Natural killer cell treated with Interleukin-12 subunit alpha and Interleukin-12 subunit beta and Interleukin-15 and Interleukin-18, amount 100 ng/mL, for 72 hours (primary cell): ENCODE measurements at regions not wholly inside any gene's neighbourhood (a gene's known extent, or its start where the extent isn't known, plus 50 kb on each side); places are given as distances from the start of the nearest gene placed in this dataset.
"Not testable (repeated sequence)": the region's sequence is repeated elsewhere in the genome, so short reads cannot be mapped to it uniquely, and the experiment has no call there.

ENCODE experiments used
- ATAC-seq, 2 donors: fragments of 150-1000 bp; cut with Tn5 transposase in 1 of 2; sonication (Bioruptor Pico), chemical (Tn5 transposase) in 1 of 2; 2 replicates each; pipeline ENCODE4 v1.10.0; 2021
- DNase-seq: peaks from one replicate; pipeline ENCODE4 v3.0.0; 2022; ENCODE audit warnings: low spot score
- H3K27ac Mint-ChIP-seq, 2 donors: 1 replicate in 1 of 2; 2 replicates in 1 of 2; pipeline ENCODE4 v1.8.0; 2022; ENCODE audit warnings: mixed read lengths in 2 of 2, mild to moderate bottlenecking in 1 of 2, moderate library complexity in 1 of 2
- H3K27me3 Mint-ChIP-seq, 2 donors: 1 replicate in 1 of 2; 2 replicates in 1 of 2; pipeline ENCODE4 v1.8.0; 2022; ENCODE audit warnings: mixed read lengths in 2 of 2
- H3K36me3 Mint-ChIP-seq: one replicate; pipeline ENCODE4 v1.8.0; 2022; ENCODE audit warnings: mixed read lengths
- H3K4me1 Mint-ChIP-seq, 2 donors: 1 replicate in 1 of 2; 2 replicates in 1 of 2; pipeline ENCODE4 v1.8.0; 2022; ENCODE audit warnings: low read depth in 2 of 2, mixed read lengths in 2 of 2, mild to moderate bottlenecking in 1 of 2
- H3K4me3 Mint-ChIP-seq: one replicate; pipeline ENCODE4 v1.8.0; 2022; ENCODE audit warnings: mixed read lengths
- H3K9me3 Mint-ChIP-seq: 2 replicates; pipeline ENCODE4 v1.8.0; 2022; ENCODE audit warnings: mixed read lengths

- no peak overlapping the region for H3K4me3 Mint-ChIP-seq
- no peak for DNase-seq
- ATAC-seq, result no peak
- no peak overlapping the region for H3K27ac Mint-ChIP-seq
- H3K4me1 Mint-ChIP-seq, result no peaks in the 10 kb centered on the region
- H3K36me3 Mint-ChIP-seq, result peaks cover 17% of the 10 kb centered on the region
- peaks cover 40% of the 10 kb centered on the region for H3K9me3 Mint-ChIP-seq
- H3K27me3 Mint-ChIP-seq, result no peaks in the 10 kb centered on the region
Observed at GRCh38 chr13:81872581-81872980, 1531.7 kb upstream of the SPRY2 start.

- Mint-ChIP-seq H3K36me3 (peaks cover 17% of the 10 kb centered on the region), H3K9me3 (peaks cover 44% of the 10 kb centered on the region)
- H3K4me3 Mint-ChIP-seq, DNase-seq, H3K27ac Mint-ChIP-seq, ATAC-seq, H3K27me3 Mint-ChIP-seq, H3K4me1 Mint-ChIP-seq: not testable (repeated sequence)
Observed at GRCh38 chr13:81871751-81872325, 1530.9 kb upstream of the SPRY2 start.

GRCh38 chr13:81848291-81848690 is 1507.4 kb upstream of the SPRY2 start:
- ATAC-seq (no peak), DNase-seq (no peak)
- Mint-ChIP-seq H3K36me3 (no peaks in the 10 kb centered on the region), H3K27me3 (no peaks in the 10 kb centered on the region), H3K4me1 (no peaks in the 10 kb centered on the region), H3K9me3 (peaks cover 14% of the 10 kb centered on the region), H3K27ac (no peak overlapping the region), H3K4me3 (no peak overlapping the region)

GRCh38 chr13:81846771-81847170 is 1505.8 kb upstream of the SPRY2 start:
- Mint-ChIP-seq H3K27ac (no peak overlapping the region), H3K36me3 (no peaks in the 10 kb centered on the region), H3K27me3 (no peaks in the 10 kb centered on the region), H3K4me3 (no peak overlapping the region), H3K4me1 (no peaks in the 10 kb centered on the region), H3K9me3 (peaks cover 17% of the 10 kb centered on the region)
- ATAC-seq, result no peak
- no peak for DNase-seq

- H3K4me1 Mint-ChIP-seq, result no peaks in the 10 kb centered on the region
- peaks cover 13% of the 10 kb centered on the region for H3K9me3 Mint-ChIP-seq
- H3K4me3 Mint-ChIP-seq, result no peak overlapping the region
- H3K36me3 Mint-ChIP-seq, result no peaks in the 10 kb centered on the region
- no peaks in the 10 kb centered on the region for H3K27me3 Mint-ChIP-seq
- ATAC-seq, result no peak
- H3K27ac Mint-ChIP-seq, result no peak overlapping the region
- DNase-seq, result no peak
Observed at GRCh38 chr13:81821259-81821658, 1480.3 kb upstream of the SPRY2 start.

GRCh38 chr13:81800433-81800832 is 1459.5 kb upstream of the SPRY2 start:
- no peak for ATAC-seq
- H3K27me3 Mint-ChIP-seq, result no peaks in the 10 kb centered on the region

GRCh38 chr13:81795710-81796109 is 1454.8 kb upstream of the SPRY2 start:
- Mint-ChIP-seq H3K27me3 (no peaks in the 10 kb centered on the region), H3K36me3 (no peaks in the 10 kb centered on the region)

More at GRCh38 chr13:81800433-81800832, 1459.5 kb upstream of the SPRY2 start:
- no peak for DNase-seq
- Mint-ChIP-seq H3K27ac (no peak overlapping the region), H3K4me1 (no peaks in the 10 kb centered on the region), H3K9me3 (peaks cover 16% of the 10 kb centered on the region), H3K36me3 (no peaks in the 10 kb centered on the region), H3K4me3 (no peak overlapping the region)

GRCh38 chr13:81791641-81792040 is 1450.7 kb upstream of the SPRY2 start:
- no peak for ATAC-seq
- no peaks in the 10 kb centered on the region for H3K4me1 Mint-ChIP-seq
- no peak overlapping the region for H3K4me3 Mint-ChIP-seq

More at GRCh38 chr13:81795710-81796109, 1454.8 kb upstream of the SPRY2 start:
- DNase-seq, result no peak
- Mint-ChIP-seq H3K4me1 (no peaks in the 10 kb centered on the region), H3K9me3 (peaks cover 20% of the 10 kb centered on the region), H3K4me3 (no peak overlapping the region), H3K27ac (no peak overlapping the region)
- ATAC-seq, result no peak

GRCh38 chr13:81781471-81781870 is 1440.5 kb upstream of the SPRY2 start:
- no peak overlapping the region for H3K27ac Mint-ChIP-seq
- DNase-seq (no peak), ATAC-seq (no peak)
- H3K9me3 Mint-ChIP-seq, result peaks cover 19% of the 10 kb centered on the region
- no peak overlapping the region for H3K4me3 Mint-ChIP-seq
- H3K27me3 Mint-ChIP-seq, result no peaks in the 10 kb centered on the region
- H3K36me3 Mint-ChIP-seq, result no peaks in the 10 kb centered on the region
- no peaks in the 10 kb centered on the region for H3K4me1 Mint-ChIP-seq

More at GRCh38 chr13:81791641-81792040, 1450.7 kb upstream of the SPRY2 start:
- H3K9me3 Mint-ChIP-seq, result peaks cover 17% of the 10 kb centered on the region
- H3K36me3 Mint-ChIP-seq, result no peaks in the 10 kb centered on the region
- DNase-seq, result no peak
- no peak overlapping the region for H3K27ac Mint-ChIP-seq
- H3K27me3 Mint-ChIP-seq, result no peaks in the 10 kb centered on the region

- no peaks in the 10 kb centered on the region for H3K36me3 Mint-ChIP-seq
- DNase-seq (no peak), ATAC-seq (no peak)
- H3K4me1 Mint-ChIP-seq, result no peaks in the 10 kb centered on the region
- no peaks in the 10 kb centered on the region for H3K27me3 Mint-ChIP-seq
- no peak overlapping the region for H3K27ac Mint-ChIP-seq
- H3K9me3 Mint-ChIP-seq, result peaks cover 23% of the 10 kb centered on the region
- H3K4me3 Mint-ChIP-seq, result no peak overlapping the region
Observed at GRCh38 chr13:81779876-81780275, 1439.0 kb upstream of the SPRY2 start.

GRCh38 chr13:81778350-81778749 is 1437.4 kb upstream of the SPRY2 start:
- no peaks in the 10 kb centered on the region for H3K36me3 Mint-ChIP-seq
- no peaks in the 10 kb centered on the region for H3K27me3 Mint-ChIP-seq
- peaks cover 18% of the 10 kb centered on the region for H3K9me3 Mint-ChIP-seq
- H3K4me1 Mint-ChIP-seq, result no peaks in the 10 kb centered on the region
- ATAC-seq (no peak), DNase-seq (no peak)
- H3K4me3 Mint-ChIP-seq, result no peak overlapping the region
- no peak overlapping the region for H3K27ac Mint-ChIP-seq

- ATAC-seq, result no peak
- H3K4me3 Mint-ChIP-seq, result no peak overlapping the region
Observed at GRCh38 chr13:81773263-81773662, 1432.3 kb upstream of the SPRY2 start.

GRCh38 chr13:81771951-81772350 is 1431.0 kb upstream of the SPRY2 start:
- DNase-seq, result no peak
- Mint-ChIP-seq H3K27me3 (no peaks in the 10 kb centered on the region), H3K27ac (no peak overlapping the region), H3K4me3 (no peak overlapping the region), H3K36me3 (no peaks in the 10 kb centered on the region), H3K4me1 (no peaks in the 10 kb centered on the region), H3K9me3 (peaks cover 4% of the 10 kb centered on the region)
- ATAC-seq, result no peak

More at GRCh38 chr13:81773263-81773662, 1432.3 kb upstream of the SPRY2 start:
- no peaks in the 10 kb centered on the region for H3K27me3 Mint-ChIP-seq
- H3K27ac Mint-ChIP-seq, result no peak overlapping the region
- H3K36me3 Mint-ChIP-seq, result no peaks in the 10 kb centered on the region
- DNase-seq, result no peak
- peaks cover 5% of the 10 kb centered on the region for H3K9me3 Mint-ChIP-seq
- no peaks in the 10 kb centered on the region for H3K4me1 Mint-ChIP-seq

- no peaks in the 10 kb centered on the region for H3K36me3 Mint-ChIP-seq
- no peak overlapping the region for H3K4me3 Mint-ChIP-seq
- H3K9me3 Mint-ChIP-seq, result peaks cover 6% of the 10 kb centered on the region
- H3K27me3 Mint-ChIP-seq, result no peaks in the 10 kb centered on the region
- H3K4me1 Mint-ChIP-seq, result no peaks in the 10 kb centered on the region
- no peak overlapping the region for H3K27ac Mint-ChIP-seq
- ATAC-seq, result no peak
- no peak for DNase-seq
Observed at GRCh38 chr13:81770868-81771505, 1430.1 kb upstream of the SPRY2 start.

GRCh38 chr13:81762449-81762848 is 1421.5 kb upstream of the SPRY2 start:
- Mint-ChIP-seq H3K27ac (no peak overlapping the region), H3K36me3 (peaks cover 7% of the 10 kb centered on the region), H3K9me3 (peaks cover 23% of the 10 kb centered on the region), H3K4me3 (no peak overlapping the region), H3K4me1 (no peaks in the 10 kb centered on the region), H3K27me3 (no peaks in the 10 kb centered on the region)
- no peak for DNase-seq
- ATAC-seq, result no peak
